GM12874 (cell line): ENCODE measurements at regions not wholly inside any gene's neighbourhood (a gene's known extent, or its start where the extent isn't known, plus 50 kb on each side); places are given as distances from the start of the nearest gene placed in this dataset.

ENCODE experiments used
- CTCF ChIP-seq: IDR thresholded peaks from 2 replicates; pipeline ENCODE4 v1.5.1; 2011; ENCODE audit warnings: low read depth, mild to moderate bottlenecking, control low read depth, low read length, moderate library complexity; ENCODE audit not compliant: insufficient read depth

DNA sequence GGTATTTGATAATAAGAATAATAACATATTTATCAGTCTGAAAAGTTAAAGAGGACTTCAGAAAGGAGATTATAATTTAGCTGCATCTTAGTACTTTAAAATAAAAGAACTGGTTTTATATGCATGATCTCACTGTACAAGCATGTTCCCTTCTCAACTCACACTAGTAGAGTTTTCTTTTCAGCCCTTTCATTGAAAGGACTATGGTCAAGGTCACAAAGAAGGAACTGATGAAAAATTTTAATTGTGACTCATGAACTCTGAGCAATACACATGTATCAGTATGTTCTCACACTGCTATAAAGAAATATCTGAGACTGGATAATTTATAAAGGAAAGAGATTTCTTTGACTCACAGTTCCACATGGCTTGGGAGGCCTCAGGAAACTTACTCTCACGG lies 73.7 kb upstream of the NDST4 start:
- TF ChIP-seq CTCF, result no peak

DNA sequence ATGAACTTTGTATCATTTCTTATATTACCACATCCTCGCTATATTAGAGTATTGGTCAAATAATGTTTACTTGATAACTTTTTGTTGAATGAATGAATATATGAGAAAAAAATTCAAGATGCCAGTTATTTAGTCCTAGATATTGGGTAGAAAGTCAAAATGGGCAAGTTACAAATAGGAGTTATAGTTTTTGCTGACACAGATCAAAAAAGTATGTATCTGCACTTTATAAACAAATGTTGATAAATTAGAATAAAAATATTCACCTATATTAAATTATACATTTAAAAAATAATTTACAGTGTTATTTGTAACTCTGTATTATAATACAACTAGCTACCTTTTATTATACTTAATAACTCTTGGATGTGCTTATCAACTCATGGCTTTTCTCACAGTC lies 57.8 kb upstream of the NDST4 start:
- TF ChIP-seq CTCF, result no peak

- no peak for TF ChIP-seq CTCF
Measured at GRCh38 chr4:115165503-115165902, 52.1 kb upstream of the NDST4 start.
